ENCODE measurements at regions not wholly inside any gene's neighbourhood (a gene's known extent, or its start where the extent isn't known, plus 50 kb on each side); places are given as distances from the start of the nearest gene placed in this dataset.

- Histone ChIP-seq H3K27ac (no peak overlapping the region), H3K9ac (no peak overlapping the region), H3K4me3 (no peak overlapping the region), H4K20me1 (no peaks in the 10 kb centered on the region), H3K9me3 (no peaks in the 10 kb centered on the region), H3K27me3 (no peaks in the 10 kb centered on the region), H3K4me2 (no peak overlapping the region), H3K4me1 (peaks cover under 1% of the 10 kb centered on the region), H3K36me3 (no peaks in the 10 kb centered on the region)
- TF ChIP-seq Cebpa-rat (IDR thresholded peaks at IDR 0.05) = no peak
Observed at GRCh38 chr12:105706321-105706972, 376.0 kb downstream of the C12orf75 start.

- Histone ChIP-seq H4K20me1 (no peaks in the 10 kb centered on the region), H3K9ac (no peak overlapping the region), H3K36me3 (no peaks in the 10 kb centered on the region), H3K4me3 (no peak overlapping the region), H3K4me2 (no peak overlapping the region), H3K9me3 (no peaks in the 10 kb centered on the region), H3K27me3 (no peaks in the 10 kb centered on the region), H3K27ac (no peak overlapping the region), H3K4me1 (peaks cover 5% of the 10 kb centered on the region)
- TF ChIP-seq Cebpa-rat (IDR thresholded peaks at IDR 0.05) = no peak
Observed at GRCh38 chr12:105706973-105707334, 376.5 kb downstream of the C12orf75 start.

GRCh38 chr12:105713606-105714305 lies 383.3 kb downstream of the C12orf75 start:
- Histone ChIP-seq H3K27ac (no peak overlapping the region), H4K20me1 (no peaks in the 10 kb centered on the region), H3K9me3 (no peaks in the 10 kb centered on the region), H3K36me3 (no peaks in the 10 kb centered on the region), H3K9ac (no peak overlapping the region), H3K4me3 (no peak overlapping the region), H3K4me1 (peaks cover 11% of the 10 kb centered on the region), H3K27me3 (no peaks in the 10 kb centered on the region), H3K4me2 (no peak overlapping the region)
- no peak for TF ChIP-seq Cebpa-rat (IDR thresholded peaks at IDR 0.05)

- Histone ChIP-seq H3K4me1 (peaks cover 9% of the 10 kb centered on the region), H3K9ac (no peak overlapping the region), H3K27me3 (no peaks in the 10 kb centered on the region), H3K27ac (no peak overlapping the region), H3K4me3 (no peak overlapping the region), H3K36me3 (no peaks in the 10 kb centered on the region), H3K4me2 (no peak overlapping the region), H3K9me3 (no peaks in the 10 kb centered on the region), H4K20me1 (no peaks in the 10 kb centered on the region)
- TF ChIP-seq Cebpa-rat (IDR thresholded peaks at IDR 0.05) = no peak
Observed at GRCh38 chr12:105716621-105717020, 386.1 kb downstream of the C12orf75 start.

- H3K27ac ChIP-seq = no peak overlapping the region
- H3K4me2 ChIP-seq = no peak overlapping the region
- H3K4me3 ChIP-seq = no peak overlapping the region
- TF ChIP-seq Cebpa-rat (IDR thresholded peaks at IDR 0.05) = no peak
- H4K20me1 ChIP-seq = no peaks in the 10 kb centered on the region
- no peaks in the 10 kb centered on the region for H3K4me1 ChIP-seq
- H3K9ac ChIP-seq = no peak overlapping the region
- H3K9me3 ChIP-seq = no peaks in the 10 kb centered on the region
- H3K36me3 ChIP-seq = no peaks in the 10 kb centered on the region
- H3K27me3 ChIP-seq = no peaks in the 10 kb centered on the region
Observed at GRCh38 chr12:105721051-105721825, 390.7 kb downstream of the C12orf75 start.

- no peaks in the 10 kb centered on the region for H3K27me3 ChIP-seq
- H3K9me3 ChIP-seq = no peaks in the 10 kb centered on the region
- no peaks in the 10 kb centered on the region for H3K4me1 ChIP-seq
- H3K4me2 ChIP-seq = no peak overlapping the region
- no peak overlapping the region for H3K4me3 ChIP-seq
- no peaks in the 10 kb centered on the region for H3K36me3 ChIP-seq
- no peak overlapping the region for H3K27ac ChIP-seq
- H4K20me1 ChIP-seq = no peaks in the 10 kb centered on the region
- no peak overlapping the region for H3K9ac ChIP-seq
- no peak for TF ChIP-seq Cebpa-rat (IDR thresholded peaks at IDR 0.05)
Observed at GRCh38 chr12:105721891-105722290, 391.4 kb downstream of the C12orf75 start.

GRCh38 chr12:105723066-105723465 lies 392.6 kb downstream of the C12orf75 start:
- TF ChIP-seq Cebpa-rat (IDR thresholded peaks at IDR 0.05) = no peak
- no peaks in the 10 kb centered on the region for H3K4me1 ChIP-seq
- no peaks in the 10 kb centered on the region for H3K36me3 ChIP-seq
- no peaks in the 10 kb centered on the region for H3K9me3 ChIP-seq
- no peaks in the 10 kb centered on the region for H3K27me3 ChIP-seq
- H3K9ac ChIP-seq = no peak overlapping the region
- no peaks in the 10 kb centered on the region for H4K20me1 ChIP-seq
- H3K4me3 ChIP-seq = no peak overlapping the region
- H3K4me2 ChIP-seq = no peak overlapping the region
- no peak overlapping the region for H3K27ac ChIP-seq

GRCh38 chr12:105723494-105723893 lies 393.0 kb downstream of the C12orf75 start:
- H3K27ac ChIP-seq = no peak overlapping the region
- no peak overlapping the region for H3K9ac ChIP-seq
- H3K4me3 ChIP-seq = no peak overlapping the region
- no peaks in the 10 kb centered on the region for H3K4me1 ChIP-seq
- no peaks in the 10 kb centered on the region for H4K20me1 ChIP-seq
- H3K4me2 ChIP-seq = no peak overlapping the region
- H3K27me3 ChIP-seq = no peaks in the 10 kb centered on the region
- no peaks in the 10 kb centered on the region for H3K9me3 ChIP-seq
- no peak for TF ChIP-seq Cebpa-rat (IDR thresholded peaks at IDR 0.05)
- no peaks in the 10 kb centered on the region for H3K36me3 ChIP-seq

- Histone ChIP-seq H3K36me3 (no peaks in the 10 kb centered on the region), H3K4me2 (no peak overlapping the region), H3K27ac (no peak overlapping the region), H3K9me3 (no peaks in the 10 kb centered on the region), H3K27me3 (no peaks in the 10 kb centered on the region), H4K20me1 (no peaks in the 10 kb centered on the region), H3K4me3 (no peak overlapping the region), H3K4me1 (no peaks in the 10 kb centered on the region), H3K9ac (no peak overlapping the region)
- TF ChIP-seq Cebpa-rat (IDR thresholded peaks at IDR 0.05) = no peak
Observed at GRCh38 chr12:105724641-105725040, 394.1 kb downstream of the C12orf75 start.

GRCh38 chr12:105725054-105725453 lies 394.6 kb downstream of the C12orf75 start:
- no peak overlapping the region for H3K27ac ChIP-seq
- H3K27me3 ChIP-seq = no peaks in the 10 kb centered on the region
- no peak overlapping the region for H3K9ac ChIP-seq
- no peaks in the 10 kb centered on the region for H4K20me1 ChIP-seq
- H3K4me3 ChIP-seq = no peak overlapping the region
- H3K9me3 ChIP-seq = no peaks in the 10 kb centered on the region
- no peak for TF ChIP-seq Cebpa-rat (IDR thresholded peaks at IDR 0.05)
- no peaks in the 10 kb centered on the region for H3K36me3 ChIP-seq
- H3K4me2 ChIP-seq = no peak overlapping the region
- H3K4me1 ChIP-seq = no peaks in the 10 kb centered on the region
